PC-3 (cell line): ENCODE measurements at regions not wholly inside any gene's neighbourhood (a gene's known extent, or its start where the extent isn't known, plus 50 kb on each side); places are given as distances from the start of the nearest gene placed in this dataset.

Experiments
- ATAC-seq: fragments of 200-7000 bp; cut with Tn5 transposase; 2 replicates; pipeline ENCODE4 v1.9.1; 2020; ENCODE audit warnings: mild to moderate bottlenecking, moderate library complexity
- BruUV-seq: library from RNA; stranded (reverse); fragments of 400-500 nt; replicated peaks from 2 replicates; lab custom pipeline; 2021; lab: Mats Ljungman, UMichigan
- CTCF ChIA-PET: fragments of 300-600 bp; sonication (Branson Sonifier 250); formaldehyde crosslinking; loops from one replicate; lab custom pipeline; 2022; ENCODE audit warnings: antibody characterized with exemption; lab: Charles Lee
- POLR2A ChIA-PET: fragments of 300-600 bp; sonication (Branson Sonifier 250); formaldehyde crosslinking; loops from one replicate; lab custom pipeline; 2022; ENCODE audit warnings: antibody characterized with exemption; ENCODE audit not compliant: unreplicated experiment; lab: Charles Lee
- DNase-seq: peaks from one replicate; pipeline ENCODE4 v3.0.0-alpha.2; 2015
- H2AFZ ChIP-seq: fragments of 300-600 bp; sonication (generic); 2 replicates; pipeline ENCODE4 v1.6.0; 2016; ENCODE audit warnings: antibody characterized with exemption, low read length
- H3F3A ChIP-seq: fragments of 300-600 bp; sonication (generic); one replicate; pipeline ENCODE4 v1.6.0; 2017; ENCODE audit warnings: antibody characterized with exemption, low read length, control low read depth, mild to moderate bottlenecking; ENCODE audit not compliant: unreplicated experiment
- H3K27ac ChIP-seq: fragments of 300-600 bp; sonication (generic); 2 replicates; pipeline ENCODE4 v1.5.1; 2016; ENCODE audit warnings: mild to moderate bottlenecking, low read length
- H3K27me3 ChIP-seq: fragments of 300-600 bp; sonication (generic); 2 replicates; pipeline ENCODE4 v1.6.1; 2016; ENCODE audit warnings: low read length, mixed read lengths
- H3K36me3 ChIP-seq: fragments of 300-600 bp; sonication (generic); 2 replicates; pipeline ENCODE4 v1.6.1; 2016; ENCODE audit warnings: low read depth, mixed run types, low read length, mixed read lengths
- H3K4me1 ChIP-seq: fragments of 300-600 bp; sonication (generic); 2 replicates; pipeline ENCODE4 v1.5.1; 2016; ENCODE audit warnings: low read length; ENCODE audit not compliant: insufficient read depth
- H3K4me2 ChIP-seq: fragments of 300-600 bp; sonication (generic); 2 replicates; pipeline ENCODE4 v1.6.0; 2016; ENCODE audit warnings: low read length
- H3K4me3 ChIP-seq: fragments of 300-600 bp; sonication (generic); 2 replicates; pipeline ENCODE4 v1.5.1; 2016; ENCODE audit warnings: mild to moderate bottlenecking, low read length, mixed read lengths
- H3K79me2 ChIP-seq: fragments of 300-600 bp; sonication (generic); 2 replicates; pipeline ENCODE4 v1.6.1; 2017; ENCODE audit warnings: low read length, mixed read lengths
- H3K9ac ChIP-seq: fragments of 300-600 bp; sonication (generic); 2 replicates; pipeline ENCODE4 v1.6.0; 2016; ENCODE audit warnings: mild to moderate bottlenecking, low read length
- H3K9me2 ChIP-seq: fragments of 300-600 bp; sonication (generic); replicated peaks from 2 replicates; pipeline ENCODE4 v1.6.1; 2016; ENCODE audit warnings: mixed run types, low read length, mixed read lengths
- H3K9me3 ChIP-seq: fragments of 300-600 bp; sonication (generic); 2 replicates; pipeline ENCODE4 v1.6.1; 2016; ENCODE audit warnings: low read length, mixed read lengths
- H4K20me1 ChIP-seq: fragments of 300-600 bp; sonication (generic); 2 replicates; pipeline ENCODE4 v1.6.1; 2016; ENCODE audit warnings: low read length, mixed read lengths
- CTCF ChIP-seq: fragments of 300-600 bp; sonication (generic); conservative IDR thresholded peaks from 2 replicates; pipeline ENCODE4 v1.5.1; 2017; ENCODE audit warnings: antibody characterized with exemption, low read depth, mild to moderate bottlenecking, low read length
- EZH2 ChIP-seq: fragments of 300-600 bp; sonication (generic); IDR thresholded peaks from one replicate; pipeline ENCODE4 v1.6.1; 2017; ENCODE audit warnings: antibody characterized with exemption, mild to moderate bottlenecking, low read length; ENCODE audit not compliant: unreplicated experiment
- EZH2phosphoT487 ChIP-seq: fragments of 300-600 bp; sonication (generic); IDR thresholded peaks from 2 replicates; pipeline ENCODE4 v1.6.1; 2018; ENCODE audit warnings: mild to moderate bottlenecking, antibody characterized with exemption, low read length, borderline replicate concordance
- intact Hi-C: fragments of 100-400 bp; cut with micrococcal nuclease; formaldehyde crosslinking; loops from 2 replicates; pipeline ENCODE4 v1.9.0; 2023

- Histone ChIP-seq H4K20me1 (no peaks in the 10 kb centered on the region), H3K9me3 (no peaks in the 10 kb centered on the region), H3K36me3 (no peaks in the 10 kb centered on the region), H3K27ac (no peak overlapping the region), H3K4me1 (peaks cover 34% of the 10 kb centered on the region), H2AFZ (no peak overlapping the region), H3K9ac (no peak overlapping the region), H3K9me2 (no peaks in the 10 kb centered on the region), H3K4me2 (no peak overlapping the region), H3K4me3 (no peak overlapping the region), H3K27me3 (no peaks in the 10 kb centered on the region), H3F3A (no peaks in the 10 kb centered on the region), H3K79me2 (no peaks in the 10 kb centered on the region)
- CTCF ChIA-PET: no interaction called here
- DNase-seq (no peak), ATAC-seq (no peak)
- POLR2A ChIA-PET: no interaction called here
- BruUV-seq: no TSS peak
- intact Hi-C loops: no loop called here
- TF ChIP-seq EZH2 (no peak), EZH2phosphoT487 (no peak), CTCF (no peak)
Observed at GRCh38 chr22:27666272-27666997, 135.1 kb downstream of the MN1 start.

- Histone ChIP-seq H3K4me1 (peaks cover 34% of the 10 kb centered on the region), H3K9ac (no peak overlapping the region), H2AFZ (no peak overlapping the region), H3K27ac (no peak overlapping the region), H3K9me2 (no peaks in the 10 kb centered on the region), H3F3A (no peaks in the 10 kb centered on the region), H3K9me3 (no peaks in the 10 kb centered on the region), H4K20me1 (no peaks in the 10 kb centered on the region), H3K79me2 (no peaks in the 10 kb centered on the region), H3K27me3 (no peaks in the 10 kb centered on the region), H3K4me2 (no peak overlapping the region), H3K4me3 (no peak overlapping the region), H3K36me3 (no peaks in the 10 kb centered on the region)
- ATAC-seq (no peak), DNase-seq (no peak)
- intact Hi-C loops: no loop called here
- no peak for TF ChIP-seq EZH2
- no peak for TF ChIP-seq EZH2phosphoT487
- BruUV-seq: no TSS peak
- POLR2A ChIA-PET: no interaction called here
- CTCF ChIA-PET: no interaction called here
Observed at GRCh38 chr22:27667121-27667843, 134.3 kb downstream of the MN1 start.

- intact Hi-C loops: no loop called here
- no peaks in the 10 kb centered on the region for H3K36me3 ChIP-seq
- H3K4me1 ChIP-seq: peaks cover 23% of the 10 kb centered on the region
- ATAC-seq (peak; percentile 91), DNase-seq (peak; percentile 71)
- no peaks in the 10 kb centered on the region for H3K27me3 ChIP-seq
- no peak overlapping the region for H3K4me3 ChIP-seq
- no peak overlapping the region for H2AFZ ChIP-seq
- POLR2A ChIA-PET: no interaction called here
- H3K4me2 ChIP-seq: peak overlapping the region; percentile 13; the same call in 1 of the 2 replicates
- no TSS peak for BruUV-seq
- CTCF ChIA-PET: no interaction called here
- H3K9ac ChIP-seq: peak overlapping the region; percentile 41
- peak overlapping the region; percentile 80 for H3K27ac ChIP-seq
- no peaks in the 10 kb centered on the region for H3K9me3 ChIP-seq
- H3F3A ChIP-seq: no peaks in the 10 kb centered on the region
- H3K9me2 ChIP-seq: no peaks in the 10 kb centered on the region
- no peaks in the 10 kb centered on the region for H4K20me1 ChIP-seq
- TF ChIP-seq CTCF (no peak), EZH2 (no peak), EZH2phosphoT487 (no peak)
- no peaks in the 10 kb centered on the region for H3K79me2 ChIP-seq
Observed at GRCh38 chr22:27668828-27669797, 132.4 kb downstream of the MN1 start.
